ENCODE measurements at regions not wholly inside any gene's neighbourhood (a gene's known extent, or its start where the extent isn't known, plus 50 kb on each side); places are given as distances from the start of the nearest gene placed in this dataset.

DNA sequence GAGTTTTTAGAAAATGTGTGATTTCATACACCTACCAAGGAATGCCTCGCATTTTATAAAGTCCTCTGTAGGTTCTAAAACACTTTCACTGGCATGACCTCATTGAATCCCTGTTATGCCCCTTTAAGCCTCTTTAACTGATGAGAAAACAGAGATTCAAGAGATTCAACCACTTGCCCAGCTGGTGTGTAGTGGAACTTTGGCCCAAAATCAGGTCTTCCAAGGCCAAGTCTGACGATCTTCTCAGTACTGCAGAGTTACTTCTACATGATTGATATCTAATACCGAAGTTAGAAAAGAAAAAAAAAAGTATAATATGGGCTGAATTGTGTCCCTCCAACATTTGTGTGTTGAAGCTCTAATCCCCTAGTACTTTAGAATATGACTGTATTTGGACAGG, 202.0 kb downstream of the WDR11 start:
- no peaks in the 10 kb centered on the region for H3K4me1 Mint-ChIP-seq
- H3K9me2 ChIP-seq (ENCODE audit: insufficient read depth): 0 out of 2 replicates have a peak, but pooled peaks cover 4% of the 10 kb centered on the region
- H3K4me2 ChIP-seq: no peak overlapping the region
- DNase-seq (ENCODE audit: low spot score) (no peak), ATAC-seq (no peak)
- H3F3A ChIP-seq (replicated peaks; ENCODE audit: low read depth): no peaks in the 10 kb centered on the region
- no peaks in the 10 kb centered on the region for H3K9me3 Mint-ChIP-seq
- H4K20me1 ChIP-seq (replicated peaks; ENCODE audit: insufficient read depth): no peaks in the 10 kb centered on the region
- H3K36me3 ChIP-seq (ENCODE audit: insufficient read depth): no peaks in the 10 kb centered on the region
- H3K4me1 ChIP-seq (ENCODE audit: insufficient read depth): no peaks in the 10 kb centered on the region
- H3K4me3 Mint-ChIP-seq: no peak overlapping the region
- no peak overlapping the region for H2AFZ ChIP-seq
- no peak overlapping the region for H3K27ac Mint-ChIP-seq
- H3K4me3 ChIP-seq: no peak overlapping the region
- no peak overlapping the region for H3K27ac ChIP-seq (ENCODE audit: low read depth)
- H3K36me3 Mint-ChIP-seq (ENCODE audit: low read depth): no peaks in the 10 kb centered on the region
- H3K27me3 Mint-ChIP-seq (ENCODE audit: insufficient read depth, low read depth, poor library complexity): no peaks in the 10 kb centered on the region
- TF ChIP-seq EZH2 (IDR thresholded peaks at IDR 0.05; ENCODE audit: low read depth, unreplicated experiment): no peak
- TF ChIP-seq CREB1 (CRISPR knock-in tag; IDR thresholded peaks at IDR 0.05; ENCODE audit: low read depth): no peak
- no peaks in the 10 kb centered on the region for H3K27me3 ChIP-seq (ENCODE audit: insufficient read depth)
- H3K79me2 ChIP-seq (replicated peaks; ENCODE audit: insufficient read depth): no peaks in the 10 kb centered on the region

- ATAC-seq (no peak), DNase-seq (ENCODE audit: low spot score) (no peak)
- Mint-ChIP-seq H3K9me3 (no peaks in the 10 kb centered on the region; the same call in 2 of the 3 replicates), H3K36me3 (ENCODE audit: low read depth) (no peaks in the 10 kb centered on the region), H3K27me3 (ENCODE audit: insufficient read depth, low read depth, poor library complexity) (peaks cover 3% of the 10 kb centered on the region), H3K27ac (no peak overlapping the region), H3K4me3 (no peak overlapping the region), H3K4me1 (no peaks in the 10 kb centered on the region)
- Histone ChIP-seq H2AFZ (0 out of 2 replicates have a peak overlapping the region, but pooled peaks have one; percentile 4), H3K27ac (ENCODE audit: low read depth) (no peak overlapping the region), H3K27me3 (ENCODE audit: insufficient read depth) (no peaks in the 10 kb centered on the region), H3K4me2 (no peak overlapping the region), H4K20me1 (replicated peaks; ENCODE audit: insufficient read depth) (no peaks in the 10 kb centered on the region), H3K4me3 (no peak overlapping the region), H3F3A (replicated peaks; ENCODE audit: low read depth) (no peaks in the 10 kb centered on the region), H3K79me2 (replicated peaks; ENCODE audit: insufficient read depth) (no peaks in the 10 kb centered on the region), H3K36me3 (ENCODE audit: insufficient read depth) (no peaks in the 10 kb centered on the region), H3K9me2 (ENCODE audit: insufficient read depth) (0 out of 2 replicates have a peak, but pooled peaks cover 4% of the 10 kb centered on the region), H3K4me1 (ENCODE audit: insufficient read depth) (no peaks in the 10 kb centered on the region)
- no peak for TF ChIP-seq CREB1 (CRISPR knock-in tag; IDR thresholded peaks at IDR 0.05; ENCODE audit: low read depth)
- TF ChIP-seq, protein P1, sequence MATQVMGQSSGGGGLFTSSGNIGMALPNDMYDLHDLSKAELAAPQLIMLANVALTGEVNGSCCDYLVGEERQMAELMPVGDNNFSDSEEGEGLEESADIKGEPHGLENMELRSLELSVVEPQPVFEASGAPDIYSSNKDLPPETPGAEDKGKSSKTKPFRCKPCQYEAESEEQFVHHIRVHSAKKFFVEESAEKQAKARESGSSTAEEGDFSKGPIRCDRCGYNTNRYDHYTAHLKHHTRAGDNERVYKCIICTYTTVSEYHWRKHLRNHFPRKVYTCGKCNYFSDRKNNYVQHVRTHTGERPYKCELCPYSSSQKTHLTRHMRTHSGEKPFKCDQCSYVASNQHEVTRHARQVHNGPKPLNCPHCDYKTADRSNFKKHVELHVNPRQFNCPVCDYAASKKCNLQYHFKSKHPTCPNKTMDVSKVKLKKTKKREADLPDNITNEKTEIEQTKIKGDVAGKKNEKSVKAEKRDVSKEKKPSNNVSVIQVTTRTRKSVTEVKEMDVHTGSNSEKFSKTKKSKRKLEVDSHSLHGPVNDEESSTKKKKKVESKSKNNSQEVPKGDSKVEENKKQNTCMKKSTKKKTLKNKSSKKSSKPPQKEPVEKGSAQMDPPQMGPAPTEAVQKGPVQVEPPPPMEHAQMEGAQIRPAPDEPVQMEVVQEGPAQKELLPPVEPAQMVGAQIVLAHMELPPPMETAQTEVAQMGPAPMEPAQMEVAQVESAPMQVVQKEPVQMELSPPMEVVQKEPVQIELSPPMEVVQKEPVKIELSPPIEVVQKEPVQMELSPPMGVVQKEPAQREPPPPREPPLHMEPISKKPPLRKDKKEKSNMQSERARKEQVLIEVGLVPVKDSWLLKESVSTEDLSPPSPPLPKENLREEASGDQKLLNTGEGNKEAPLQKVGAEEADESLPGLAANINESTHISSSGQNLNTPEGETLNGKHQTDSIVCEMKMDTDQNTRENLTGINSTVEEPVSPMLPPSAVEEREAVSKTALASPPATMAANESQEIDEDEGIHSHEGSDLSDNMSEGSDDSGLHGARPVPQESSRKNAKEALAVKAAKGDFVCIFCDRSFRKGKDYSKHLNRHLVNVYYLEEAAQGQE (IDR thresholded peaks at IDR 0.05; ENCODE audit: unreplicated experiment): no peak
- TF ChIP-seq ZNF114 (CRISPR knock-in tag; IDR thresholded peaks at IDR 0.05): no peak
- no peak for TF ChIP-seq ZNF462 (CRISPR knock-in tag; IDR thresholded peaks at IDR 0.05)
- no peak for TF ChIP-seq ETS1 (IDR thresholded peaks at IDR 0.05)
- no peak for TF ChIP-seq STAT1 (IDR thresholded peaks at IDR 0.05; ENCODE audit: unreplicated experiment)
- no peak for TF ChIP-seq EZH2 (IDR thresholded peaks at IDR 0.05; ENCODE audit: low read depth, unreplicated experiment)
- TF ChIP-seq NANOG (IDR thresholded peaks at IDR 0.05; ENCODE audit: borderline replicate concordance): no peak
- TF ChIP-seq JUNB (IDR thresholded peaks at IDR 0.05; ENCODE audit: unreplicated experiment): no peak
- no peak for TF ChIP-seq ZNF331 (CRISPR knock-in tag; IDR thresholded peaks at IDR 0.05; ENCODE audit: low read depth)
These were observed 203.7 kb downstream of the WDR11 start for GRCh38 chr10:121054874-121055273.

All from GM23338 (cell line).